SU-DHL-6 (cell line): ENCODE measurements at regions not wholly inside any gene's neighbourhood (a gene's known extent, or its start where the extent isn't known, plus 50 kb on each side); places are given as distances from the start of the nearest gene placed in this dataset.

Source experiments
- H2AFZ ChIP-seq: fragments of 200-600 bp; sonication (generic); 2 replicates; pipeline ENCODE4 v1.6.1; 2014; ENCODE audit warnings: low read depth, mild to moderate bottlenecking, moderate library complexity, mixed read lengths, antibody characterized with exemption, low read length; ENCODE audit not compliant: severe bottlenecking
- H3F3A ChIP-seq: fragments of 200-600 bp; shearing (Covaris generic); 2 replicates; pipeline ENCODE4 v1.6.0; 2016; ENCODE audit warnings: antibody characterized with exemption, mild to moderate bottlenecking; ENCODE audit not compliant: insufficient read depth
- H3K27ac ChIP-seq: fragments of 200-600 bp; sonication (generic); 2 replicates; pipeline ENCODE4 v1.5.1; 2016; ENCODE audit warnings: low read depth, mild to moderate bottlenecking, low read length, moderate library complexity, mixed read lengths
- H3K27me3 ChIP-seq: fragments of 200-600 bp; sonication (generic), shearing (Covaris generic); 2 replicates; pipeline ENCODE4 v1.6.0; 2014; ENCODE audit warnings: mild to moderate bottlenecking, low read length
- H3K36me3 ChIP-seq: fragments of 200-600 bp; sonication (generic); 2 replicates; pipeline ENCODE4 v1.6.1; 2014; ENCODE audit warnings: mild to moderate bottlenecking, low read length, mixed read lengths
- H3K4me2 ChIP-seq: fragments of 300-600, 200-600 bp; shearing (Covaris generic), sonication (generic); 2 replicates; pipeline ENCODE4 v1.6.0; 2014; ENCODE audit warnings: low read length, low read depth, mild to moderate bottlenecking; ENCODE audit not compliant: poor library complexity, severe bottlenecking
- H3K4me3 ChIP-seq: fragments of 200-600 bp; sonication (generic); 2 replicates; pipeline ENCODE4 v1.5.1; 2014; ENCODE audit warnings: antibody characterized with exemption, low read length, mild to moderate bottlenecking, mixed read lengths; ENCODE audit not compliant: insufficient read depth, poor library complexity, severe bottlenecking
- H3K79me2 ChIP-seq: fragments of 200-600 bp; sonication (generic); 2 replicates; pipeline ENCODE4 v1.6.1; 2014; ENCODE audit warnings: mild to moderate bottlenecking, low read length, moderate library complexity; ENCODE audit not compliant: insufficient read depth
- H3K9ac ChIP-seq: fragments of 200-600 bp; sonication (generic); 2 replicates; pipeline ENCODE4 v1.7.0; 2014; ENCODE audit warnings: mild to moderate bottlenecking, low read length
- H3K9me2 ChIP-seq: fragments of 200-600 bp; sonication (generic); replicated peaks from 2 replicates; pipeline ENCODE4 v1.6.1; 2014; ENCODE audit warnings: low read length; ENCODE audit not compliant: insufficient read depth
- H3K9me3 ChIP-seq: fragments of 200-600 bp; sonication (generic); 2 replicates; pipeline ENCODE4 v1.6.1; 2014; ENCODE audit warnings: low read length, mixed read lengths; ENCODE audit not compliant: insufficient read depth
- H4K20me1 ChIP-seq: fragments of 200-600 bp; sonication (generic); 2 replicates; pipeline ENCODE4 v1.6.1; 2014; ENCODE audit warnings: low read depth, mild to moderate bottlenecking, antibody characterized with exemption, low read length, moderate library complexity, mixed read lengths
- CTCF ChIP-seq: fragments of 200-600 bp; sonication (generic); IDR thresholded peaks from one replicate; pipeline ENCODE4 v1.5.1; 2017; ENCODE audit warnings: antibody characterized with exemption, mild to moderate bottlenecking, low read length, moderate library complexity; ENCODE audit not compliant: insufficient read depth, poor library complexity, severe bottlenecking
- EZH2phosphoT487 ChIP-seq: fragments of 200-600 bp; sonication (generic), shearing (Covaris generic); conservative IDR thresholded peaks from 2 replicates; pipeline ENCODE4 v1.6.1; 2018; ENCODE audit warnings: mild to moderate bottlenecking, antibody characterized with exemption, low read length, moderate library complexity, mixed read lengths

GRCh38 chr7:79787623-79788022 lies 334.2 kb upstream of the MAGI2 start:
- H4K20me1 ChIP-seq: no peaks in the 10 kb centered on the region
- no peak overlapping the region for H3K27ac ChIP-seq
- peaks cover 5% of the 10 kb centered on the region; the same call in 1 of the 2 replicates for H3K9me3 ChIP-seq
- H3K9me2 ChIP-seq: no peaks in the 10 kb centered on the region
- H3K4me2 ChIP-seq: no peak overlapping the region
- H3K4me3 ChIP-seq: no peak overlapping the region
- no peaks in the 10 kb centered on the region for H3K36me3 ChIP-seq
- TF ChIP-seq CTCF: no peak
- no peak for TF ChIP-seq EZH2phosphoT487
- no peaks in the 10 kb centered on the region for H3K79me2 ChIP-seq
- H3K27me3 ChIP-seq: no peaks in the 10 kb centered on the region
- no peak overlapping the region for H3K9ac ChIP-seq
- no peak overlapping the region for H2AFZ ChIP-seq
- no peaks in the 10 kb centered on the region for H3F3A ChIP-seq

- H3K4me3 ChIP-seq: no peak overlapping the region
- no peaks in the 10 kb centered on the region for H4K20me1 ChIP-seq
- TF ChIP-seq EZH2phosphoT487 (no peak), CTCF (no peak)
- no peak overlapping the region for H3K4me2 ChIP-seq
- no peaks in the 10 kb centered on the region for H3K27me3 ChIP-seq
- no peak overlapping the region for H3K27ac ChIP-seq
- H3K9me3 ChIP-seq: peaks cover 5% of the 10 kb centered on the region; the same call in 1 of the 2 replicates
- no peaks in the 10 kb centered on the region for H3F3A ChIP-seq
- no peak overlapping the region for H2AFZ ChIP-seq
- H3K9me2 ChIP-seq: no peaks in the 10 kb centered on the region; the same call in 1 of the 2 replicates
- H3K36me3 ChIP-seq: no peaks in the 10 kb centered on the region
- no peaks in the 10 kb centered on the region for H3K79me2 ChIP-seq
- H3K9ac ChIP-seq: no peak overlapping the region
Measured at GRCh38 chr7:79787096-79787495, 333.6 kb upstream of the MAGI2 start.

- TF ChIP-seq EZH2phosphoT487: no peak
- TF ChIP-seq CTCF: no peak
- Histone ChIP-seq H3K9me3 (peaks cover 5% of the 10 kb centered on the region; the same call in 1 of the 2 replicates), H3K9ac (no peak overlapping the region), H3K4me3 (no peak overlapping the region), H3K79me2 (no peaks in the 10 kb centered on the region), H3F3A (no peaks in the 10 kb centered on the region), H2AFZ (no peak overlapping the region), H3K36me3 (no peaks in the 10 kb centered on the region), H3K9me2 (no peaks in the 10 kb centered on the region; the same call in 1 of the 2 replicates), H3K27me3 (no peaks in the 10 kb centered on the region), H3K4me2 (no peak overlapping the region), H4K20me1 (no peaks in the 10 kb centered on the region), H3K27ac (no peak overlapping the region)
Measured at GRCh38 chr7:79786187-79786586, 332.7 kb upstream of the MAGI2 start.
